HG03045 (cell line): ENCODE measurements at regions not wholly inside any gene's neighbourhood (a gene's known extent, or its start where the extent isn't known, plus 50 kb on each side); places are given as distances from the start of the nearest gene placed in this dataset.

ENCODE experiments used
- ATAC-seq: cut with Tn5 transposase; IDR thresholded peaks from one replicate; pipeline ENCODE4 v1.9.1; 2021; ENCODE audit warnings: mild to moderate bottlenecking, moderate library complexity; ENCODE audit not compliant: unreplicated experiment

GRCh38 chr6:99867026-99867425 lies 127.0 kb downstream of the MCHR2 start:
- no peak for ATAC-seq

GRCh38 chr6:99868074-99868702 lies 125.8 kb downstream of the MCHR2 start:
- ATAC-seq: peak; percentile 91
